ENCODE measurements at regions not wholly inside any gene's neighbourhood (a gene's known extent, or its start where the extent isn't known, plus 50 kb on each side); places are given as distances from the start of the nearest gene placed in this dataset.

GRCh38 chr4:128606173-128606572 is 203.3 kb upstream of the JADE1 start:
- DNase-seq (ENCODE audit: low spot score) (no peak), ATAC-seq (no peak)

- no peak for DNase-seq (ENCODE audit: low spot score)
- no peak for ATAC-seq
Measured at GRCh38 chr4:128604840-128605239, 204.7 kb upstream of the JADE1 start.

GRCh38 chr4:128604204-128604603 is 205.3 kb upstream of the JADE1 start:
- ATAC-seq (no peak), DNase-seq (ENCODE audit: low spot score) (no peak)

GRCh38 chr4:128603081-128603480 is 206.4 kb upstream of the JADE1 start:
- no peak for DNase-seq (ENCODE audit: low spot score)
- no peak for ATAC-seq

- ATAC-seq (no peak), DNase-seq (ENCODE audit: low spot score) (no peak)
Measured at GRCh38 chr4:128601991-128602695, 207.4 kb upstream of the JADE1 start.

- ATAC-seq (peak; percentile 59), DNase-seq (ENCODE audit: low spot score) (no peak)
Measured at GRCh38 chr4:128600996-128601871, 208.3 kb upstream of the JADE1 start.

- DNase-seq (ENCODE audit: low spot score) (no peak), ATAC-seq (peak; percentile 66)
Measured at GRCh38 chr4:128600410-128600809, 209.1 kb upstream of the JADE1 start.

- DNase-seq (ENCODE audit: low spot score), result no peak
- no peak for ATAC-seq
Measured at GRCh38 chr4:128597500-128597899, 212.0 kb upstream of the JADE1 start.

GRCh38 chr4:128596853-128597252 is 212.6 kb upstream of the JADE1 start:
- DNase-seq (ENCODE audit: low spot score) (no peak), ATAC-seq (no peak)

GRCh38 chr4:128596115-128596514 is 213.4 kb upstream of the JADE1 start:
- ATAC-seq, result no peak
- DNase-seq (ENCODE audit: low spot score), result no peak

- no peak for ATAC-seq
- DNase-seq (ENCODE audit: low spot score), result no peak
Measured at GRCh38 chr4:128591482-128591881, 218.0 kb upstream of the JADE1 start.

GRCh38 chr4:128590773-128591172 is 218.7 kb upstream of the JADE1 start:
- DNase-seq (ENCODE audit: low spot score) (no peak), ATAC-seq (no peak)

GRCh38 chr4:128590034-128590740 is 219.3 kb upstream of the JADE1 start:
- DNase-seq (ENCODE audit: low spot score) (no peak), ATAC-seq (no peak)

- ATAC-seq, result no peak
- DNase-seq (ENCODE audit: low spot score), result no peak
Measured at GRCh38 chr4:128589384-128589965, 220.0 kb upstream of the JADE1 start.

- ATAC-seq (no peak), DNase-seq (ENCODE audit: low spot score) (no peak)
Measured at GRCh38 chr4:128587382-128587781, 222.1 kb upstream of the JADE1 start.

GRCh38 chr4:128583753-128584712 is 225.5 kb upstream of the JADE1 start:
- DNase-seq (ENCODE audit: low spot score), result peak; percentile 56
- peak; percentile 82 for ATAC-seq

GRCh38 chr4:128582427-128582870 is 227.1 kb upstream of the JADE1 start:
- ATAC-seq, result no peak
- DNase-seq (ENCODE audit: low spot score), result no peak

- no peak for DNase-seq (ENCODE audit: low spot score)
Measured at GRCh38 chr4:128579154-128579853, 230.2 kb upstream of the JADE1 start.

GRCh38 chr4:128574706-128575105 is 234.8 kb upstream of the JADE1 start:
- DNase-seq (ENCODE audit: low spot score), result no peak
- ATAC-seq, result peak; percentile 45

More at GRCh38 chr4:128579154-128579853, 230.2 kb upstream of the JADE1 start:
- no peak for ATAC-seq
